ENCODE measurements at regions not wholly inside any gene's neighbourhood (a gene's known extent, or its start where the extent isn't known, plus 50 kb on each side); places are given as distances from the start of the nearest gene placed in this dataset.

DNA sequence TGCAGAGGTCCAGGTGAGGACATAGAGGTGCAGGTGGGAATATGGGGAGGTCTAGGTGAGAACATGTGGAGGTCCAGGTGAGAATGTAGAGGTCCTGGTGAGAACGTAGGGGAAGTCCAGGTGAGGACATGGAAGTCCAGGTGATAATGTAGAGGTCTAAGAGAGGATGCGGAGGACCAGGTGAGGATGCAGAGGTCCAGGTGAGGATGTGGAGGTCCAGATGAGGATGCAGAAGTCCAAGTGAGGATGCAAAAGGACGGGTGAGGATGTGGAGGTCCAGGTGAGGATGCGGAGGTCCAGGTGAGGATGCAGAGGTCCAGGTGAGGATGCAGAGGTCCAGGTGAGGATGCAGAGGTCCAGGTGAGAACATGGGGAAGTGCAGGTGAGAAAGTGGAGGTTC, 133.8 kb downstream of the MRPL36 start:
- Histone ChIP-seq H3K9me3 (no peaks in the 10 kb centered on the region), H3K9me2 (no peaks in the 10 kb centered on the region), H3K4me2 (no peak overlapping the region), H3K27ac (ENCODE audit: low read depth in 2 of 2, low read length in 1 of 2) (no peak overlapping the region), H3K79me2 (ENCODE audit: insufficient read depth) (no peaks in the 10 kb centered on the region), H4K20me1 (ENCODE audit: insufficient read depth) (no peaks in the 10 kb centered on the region), H3K4me3 (ENCODE audit: low read depth in 2 of 2, low read length in 1 of 2) (no peak overlapping the region), H3K27me3 (ENCODE audit: insufficient read depth) (peaks cover 82% of the 10 kb centered on the region), H3F3A (replicated peaks; ENCODE audit: insufficient read depth) (no peaks in the 10 kb centered on the region), H3K9ac (no peak overlapping the region), H3K4me1 (ENCODE audit: control insufficient read depth in 1 of 2, insufficient read depth in 2 of 2, low read depth in 1 of 2, low read length in 1 of 2) (no peaks in the 10 kb centered on the region), H3K36me3 (replicated peaks in 1 of 2; ENCODE audit: control insufficient read depth in 1 of 2, insufficient read depth in 2 of 2, low read length in 1 of 2) (no peaks in the 10 kb centered on the region), H2AFZ (ENCODE audit: low read depth) (no peak overlapping the region)
- ChIA-PET CTCF (interaction anchor here (2.4 kb wide), 1 partner anchor 11 kb away, joined by 5 read pairs; no protein-coding TSS in a partner anchor), POLR2A (no interaction called here)
- DNase-seq = no peak
- WGBS (ENCODE audit: low lambda C conversion rate) = 33% methylated on average over 4 of the region's 4 CpGs
- TF ChIP-seq RXRA (IDR thresholded peaks at IDR 0.05; ENCODE audit: borderline replicate concordance, low read depth) (no peak), RAD21 (IDR thresholded peaks at IDR 0.05; ENCODE audit: low read length) (no peak), CHD2 (IDR thresholded peaks at IDR 0.05; ENCODE audit: low read length, partially characterized antibody) (no peak), MXI1 (IDR thresholded peaks at IDR 0.05; ENCODE audit: low read depth, low read length) (no peak), SMC3 (IDR thresholded peaks at IDR 0.05; ENCODE audit: low read depth, low read length) (no peak), REST (IDR thresholded peaks at IDR 0.05; ENCODE audit: low read depth, low read length) (no peak), TCF12 (IDR thresholded peaks at IDR 0.05) (no peak), ELF1 (IDR thresholded peaks at IDR 0.05) (no peak), NRF1 (IDR thresholded peaks at IDR 0.05; ENCODE audit: low read depth, low read length) (no peak), FOXJ3 (CRISPR knock-in tag; IDR thresholded peaks at IDR 0.05) (no peak), EZH2phosphoT487 (IDR thresholded peaks at IDR 0.05; ENCODE audit: borderline replicate concordance, low read depth) (no peak), RCOR1 (IDR thresholded peaks at IDR 0.05; ENCODE audit: low read length) (no peak), EP300 (IDR thresholded peaks at IDR 0.05; ENCODE audit: borderline replicate concordance in 1 of 2, low read depth in 1 of 2, low read length in 1 of 2) (no peak), JUND (IDR thresholded peaks at IDR 0.05) (no peak), MEF2A (IDR thresholded peaks at IDR 0.05; ENCODE audit: borderline replicate concordance, low read depth) (no peak), GABPA (IDR thresholded peaks at IDR 0.05; ENCODE audit: low read depth) (no peak), YY1 (IDR thresholded peaks at IDR 0.05; ENCODE audit: low read depth) (no peak), GATA2 (CRISPR knock-in tag; IDR thresholded peaks at IDR 0.05) (no peak), SIN3A (IDR thresholded peaks at IDR 0.05; ENCODE audit: borderline replicate concordance, low read depth, low read length) (no peak)
- TF ChIP-seq, protein P1, sequence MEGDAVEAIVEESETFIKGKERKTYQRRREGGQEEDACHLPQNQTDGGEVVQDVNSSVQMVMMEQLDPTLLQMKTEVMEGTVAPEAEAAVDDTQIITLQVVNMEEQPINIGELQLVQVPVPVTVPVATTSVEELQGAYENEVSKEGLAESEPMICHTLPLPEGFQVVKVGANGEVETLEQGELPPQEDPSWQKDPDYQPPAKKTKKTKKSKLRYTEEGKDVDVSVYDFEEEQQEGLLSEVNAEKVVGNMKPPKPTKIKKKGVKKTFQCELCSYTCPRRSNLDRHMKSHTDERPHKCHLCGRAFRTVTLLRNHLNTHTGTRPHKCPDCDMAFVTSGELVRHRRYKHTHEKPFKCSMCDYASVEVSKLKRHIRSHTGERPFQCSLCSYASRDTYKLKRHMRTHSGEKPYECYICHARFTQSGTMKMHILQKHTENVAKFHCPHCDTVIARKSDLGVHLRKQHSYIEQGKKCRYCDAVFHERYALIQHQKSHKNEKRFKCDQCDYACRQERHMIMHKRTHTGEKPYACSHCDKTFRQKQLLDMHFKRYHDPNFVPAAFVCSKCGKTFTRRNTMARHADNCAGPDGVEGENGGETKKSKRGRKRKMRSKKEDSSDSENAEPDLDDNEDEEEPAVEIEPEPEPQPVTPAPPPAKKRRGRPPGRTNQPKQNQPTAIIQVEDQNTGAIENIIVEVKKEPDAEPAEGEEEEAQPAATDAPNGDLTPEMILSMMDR (IDR thresholded peaks at IDR 0.05) = no peak
